ENCODE measurements at regions not wholly inside any gene's neighbourhood (a gene's known extent, or its start where the extent isn't known, plus 50 kb on each side); places are given as distances from the start of the nearest gene placed in this dataset.

DNA sequence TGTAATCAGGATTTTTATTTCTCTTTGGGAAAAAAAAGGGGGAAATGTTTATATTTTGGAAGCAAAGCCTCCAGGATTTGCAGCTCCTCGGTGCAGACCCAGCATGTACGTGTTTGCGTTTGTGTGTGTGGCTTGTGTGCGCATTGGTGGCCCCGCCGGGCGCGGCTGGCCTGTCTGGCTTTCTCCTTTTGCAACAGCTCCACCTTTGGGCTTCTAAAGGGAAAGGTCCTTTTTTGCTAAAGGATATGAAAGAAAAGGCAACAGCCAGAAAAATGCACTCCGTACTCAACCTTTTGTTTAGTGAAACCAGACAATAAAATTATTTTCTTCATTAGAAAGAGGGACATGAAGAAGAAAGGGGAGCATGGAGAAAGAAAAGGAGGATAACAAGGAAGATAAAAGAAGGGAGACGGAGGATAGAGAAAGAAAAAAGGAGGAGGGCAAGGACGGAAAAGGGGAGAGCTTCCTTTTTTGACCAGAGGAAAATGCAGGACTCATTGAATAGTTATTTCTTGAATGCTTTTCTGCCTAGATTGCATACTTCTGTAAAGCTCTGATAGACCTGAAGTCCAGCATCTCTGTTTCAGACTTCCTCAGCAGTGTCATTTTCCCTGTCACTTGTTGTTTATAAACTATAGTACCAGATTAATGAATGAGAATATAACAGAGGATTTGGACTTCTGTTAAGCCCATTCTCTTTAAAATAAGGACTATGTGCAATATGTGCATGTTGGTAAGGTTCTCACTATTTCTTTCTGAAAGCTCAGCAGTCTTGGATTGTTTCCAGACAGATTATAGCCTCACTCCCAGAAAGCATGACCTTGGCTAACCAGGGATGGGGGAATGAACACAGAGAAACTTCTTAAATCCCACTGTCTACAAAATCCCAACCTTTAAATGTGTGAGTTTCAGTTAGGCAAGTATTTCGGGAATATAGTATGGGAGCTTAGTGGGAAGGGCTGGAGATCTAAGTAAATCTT, 563.1 kb upstream of the PIK3C3 start:
- TF ChIP-seq, protein P1, sequence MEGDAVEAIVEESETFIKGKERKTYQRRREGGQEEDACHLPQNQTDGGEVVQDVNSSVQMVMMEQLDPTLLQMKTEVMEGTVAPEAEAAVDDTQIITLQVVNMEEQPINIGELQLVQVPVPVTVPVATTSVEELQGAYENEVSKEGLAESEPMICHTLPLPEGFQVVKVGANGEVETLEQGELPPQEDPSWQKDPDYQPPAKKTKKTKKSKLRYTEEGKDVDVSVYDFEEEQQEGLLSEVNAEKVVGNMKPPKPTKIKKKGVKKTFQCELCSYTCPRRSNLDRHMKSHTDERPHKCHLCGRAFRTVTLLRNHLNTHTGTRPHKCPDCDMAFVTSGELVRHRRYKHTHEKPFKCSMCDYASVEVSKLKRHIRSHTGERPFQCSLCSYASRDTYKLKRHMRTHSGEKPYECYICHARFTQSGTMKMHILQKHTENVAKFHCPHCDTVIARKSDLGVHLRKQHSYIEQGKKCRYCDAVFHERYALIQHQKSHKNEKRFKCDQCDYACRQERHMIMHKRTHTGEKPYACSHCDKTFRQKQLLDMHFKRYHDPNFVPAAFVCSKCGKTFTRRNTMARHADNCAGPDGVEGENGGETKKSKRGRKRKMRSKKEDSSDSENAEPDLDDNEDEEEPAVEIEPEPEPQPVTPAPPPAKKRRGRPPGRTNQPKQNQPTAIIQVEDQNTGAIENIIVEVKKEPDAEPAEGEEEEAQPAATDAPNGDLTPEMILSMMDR (IDR thresholded peaks at IDR 0.05; ENCODE audit: extremely low read depth in 1 of 2, insufficient read depth in 1 of 2, low read depth in 1 of 2, low read length in 2 of 2) = peak; percentile 35 to 62
- TF ChIP-seq EZH2 (IDR thresholded peaks at IDR 0.05; ENCODE audit: borderline replicate concordance, low read depth, low read length, severe bottlenecking) (no peak), POLR2A (IDR thresholded peaks at IDR 0.05; ENCODE audit: low read depth, low read length) (no peak), FOS (IDR thresholded peaks at IDR 0.05; ENCODE audit: borderline replicate concordance, insufficient read depth, low read length) (no peak)

Measured in endothelial cell of umbilical vein (primary cell).